ENCODE measurements at regions not wholly inside any gene's neighbourhood (a gene's known extent, or its start where the extent isn't known, plus 50 kb on each side); places are given as distances from the start of the nearest gene placed in this dataset.

DNA sequence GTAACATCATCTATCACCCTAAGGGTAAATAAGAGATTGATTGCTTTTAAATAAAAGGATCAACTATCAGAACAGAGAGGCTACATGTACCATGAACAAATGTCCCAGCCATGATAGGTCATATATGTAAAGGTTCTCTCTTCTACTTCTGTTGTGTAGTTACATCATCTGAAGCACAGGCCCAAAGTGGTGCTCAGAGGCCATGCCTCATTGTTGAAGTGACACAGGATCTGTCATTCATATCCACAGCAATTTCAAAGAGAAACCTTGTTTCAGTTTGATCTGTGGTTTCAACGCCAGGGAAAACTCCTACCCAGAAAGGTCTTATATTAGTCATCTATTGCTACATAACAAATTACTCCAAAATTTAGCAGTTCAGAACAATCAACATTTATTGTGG lies 269.2 kb upstream of the MAOA start:
- Mint-ChIP-seq H3K4me1 (peaks cover under 1% of the 10 kb centered on the region), H3K27me3 (peaks cover 4% of the 10 kb centered on the region), H3K4me3 (no peak overlapping the region), H3K9me3 (ENCODE audit: insufficient read depth) (peaks cover 3% of the 10 kb centered on the region), H3K27ac (no peak overlapping the region)
- H3K4me2 ChIP-seq (replicated peaks; ENCODE audit: low read depth, low read length, poor library complexity, severe bottlenecking): no peak overlapping the region
- H3K27ac ChIP-seq (ENCODE audit: low read length in 2 of 2): no peak overlapping the region
- DNase-seq (no peak), ATAC-seq (ENCODE audit: low read depth) (no peak)
- intact Hi-C loops (cut with micrococcal nuclease): no loop called here
- no peaks in the 10 kb centered on the region for H4K20me1 ChIP-seq (ENCODE audit: control insufficient read depth, insufficient read depth, low read length, poor library complexity, severe bottlenecking)
- H3K4me1 ChIP-seq (ENCODE audit: control insufficient read depth in 2 of 2, insufficient read depth in 2 of 2, low read length in 2 of 2): no peaks in the 10 kb centered on the region
- H3K9me3 ChIP-seq (ENCODE audit: control extremely low read depth in 1 of 3, control insufficient read depth in 2 of 3, insufficient read depth in 1 of 3, low read length in 2 of 3): no peaks in the 10 kb centered on the region
- ChIA-PET POLR2A (no interaction called here), CTCF (no interaction called here)
- TF ChIP-seq EZH2 (IDR thresholded peaks at IDR 0.05; ENCODE audit: borderline replicate concordance, insufficient read depth, low read depth, low read length, poor library complexity, severe bottlenecking) (no peak), CTCF (IDR thresholded peaks at IDR 0.05) (no peak)
- no peaks in the 10 kb centered on the region for H3K27me3 ChIP-seq (replicated peaks in 1 of 4; ENCODE audit: control extremely low read depth in 1 of 4, control insufficient read depth in 3 of 4, insufficient read depth in 4 of 4, low read length in 3 of 4)
- no peak overlapping the region for H3K9ac ChIP-seq (ENCODE audit: low read length)
- no peaks in the 10 kb centered on the region for H3K36me3 ChIP-seq (replicated peaks in 1 of 2; ENCODE audit: control extremely low read depth in 1 of 2, control insufficient read depth in 1 of 2, extremely low read depth in 1 of 2, insufficient read depth in 2 of 2, low read length in 1 of 2)
- H2AFZ ChIP-seq (ENCODE audit: insufficient read depth, low read depth, low read length, poor library complexity, severe bottlenecking): no peak overlapping the region
- H3K4me3 ChIP-seq (ENCODE audit: control extremely low read depth in 1 of 5, extremely low read depth in 1 of 5, insufficient read depth in 1 of 5, low read depth in 2 of 5, low read length in 4 of 5): no peak overlapping the region
- H3K79me2 ChIP-seq (ENCODE audit: control insufficient read depth, insufficient read depth, low read length): no peaks in the 10 kb centered on the region
- WGBS (ENCODE audit: insufficient coverage): no CpG with 5 or more reads among the region's 1 CpG

DNA sequence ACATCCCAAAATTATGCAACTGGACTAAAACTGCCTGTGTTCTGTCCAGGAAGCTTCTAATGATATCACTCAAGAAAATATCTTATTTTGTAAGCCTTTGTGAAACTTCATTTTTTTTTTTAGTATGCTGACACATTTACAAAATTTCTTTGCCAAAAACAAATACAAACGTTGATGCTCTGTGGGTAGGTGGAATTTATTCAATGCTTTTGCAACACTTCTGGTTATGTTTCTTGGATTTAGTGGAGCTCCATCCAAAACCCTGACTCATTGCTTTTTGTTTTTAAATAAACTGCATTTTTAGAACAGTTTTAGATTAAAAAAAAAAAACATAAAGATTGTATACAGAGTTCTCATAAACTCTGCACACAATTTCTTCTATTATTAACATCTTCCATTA lies 250.9 kb upstream of the MAOA start:
- no peak overlapping the region for H3K27ac ChIP-seq (ENCODE audit: low read length in 2 of 2)
- no peak overlapping the region for H3K4me3 ChIP-seq (ENCODE audit: control extremely low read depth in 1 of 5, extremely low read depth in 1 of 5, insufficient read depth in 1 of 5, low read depth in 2 of 5, low read length in 4 of 5)
- ATAC-seq (ENCODE audit: low read depth): no peak
- H3K4me3 Mint-ChIP-seq: no peak overlapping the region
- no CpG with 5 or more reads among the region's 1 CpG for WGBS (ENCODE audit: insufficient coverage)
- no peak overlapping the region for H3K9ac ChIP-seq (ENCODE audit: low read length)
- intact Hi-C loops (cut with micrococcal nuclease): no loop called here
- no peaks in the 10 kb centered on the region for H3K9me3 Mint-ChIP-seq (ENCODE audit: insufficient read depth)
- H3K79me2 ChIP-seq (ENCODE audit: control insufficient read depth, insufficient read depth, low read length): no peaks in the 10 kb centered on the region
- no peaks in the 10 kb centered on the region for H4K20me1 ChIP-seq (ENCODE audit: control insufficient read depth, insufficient read depth, low read length, poor library complexity, severe bottlenecking)
- no peaks in the 10 kb centered on the region for H3K27me3 ChIP-seq (replicated peaks in 1 of 4; ENCODE audit: control extremely low read depth in 1 of 4, control insufficient read depth in 3 of 4, insufficient read depth in 4 of 4, low read length in 3 of 4)
- H3K36me3 ChIP-seq (replicated peaks in 1 of 2; ENCODE audit: control extremely low read depth in 1 of 2, control insufficient read depth in 1 of 2, extremely low read depth in 1 of 2, insufficient read depth in 2 of 2, low read length in 1 of 2): no peaks in the 10 kb centered on the region
- no peak for DNase-seq
- no peak overlapping the region for H2AFZ ChIP-seq (ENCODE audit: insufficient read depth, low read depth, low read length, poor library complexity, severe bottlenecking)
- H3K4me1 ChIP-seq (ENCODE audit: control insufficient read depth in 2 of 2, insufficient read depth in 2 of 2, low read length in 2 of 2): no peaks in the 10 kb centered on the region
- peaks cover 1% of the 10 kb centered on the region for H3K4me1 Mint-ChIP-seq
- no peak overlapping the region for H3K27ac Mint-ChIP-seq
- ChIA-PET CTCF (no interaction called here), POLR2A (no interaction called here)
- no peak overlapping the region for H3K4me2 ChIP-seq (replicated peaks; ENCODE audit: low read depth, low read length, poor library complexity, severe bottlenecking)
- peaks cover 0 to 2% (median 0%) of the 10 kb centered on the region in 3 donors for H3K9me3 ChIP-seq (ENCODE audit: control extremely low read depth in 1 of 3, control insufficient read depth in 2 of 3, insufficient read depth in 1 of 3, low read length in 2 of 3)
- no peaks in the 10 kb centered on the region for H3K27me3 Mint-ChIP-seq
- TF ChIP-seq CTCF (IDR thresholded peaks at IDR 0.05) (no peak), EZH2 (IDR thresholded peaks at IDR 0.05; ENCODE audit: borderline replicate concordance, insufficient read depth, low read depth, low read length, poor library complexity, severe bottlenecking) (no peak)

All from B cell (primary cell).